ENCODE measurements at regions not wholly inside any gene's neighbourhood (a gene's known extent, or its start where the extent isn't known, plus 50 kb on each side); places are given as distances from the start of the nearest gene placed in this dataset.
"Not testable (repeated sequence)": the region's sequence is repeated elsewhere in the genome, so short reads cannot be mapped to it uniquely, and the experiment has no call there.

DNA sequence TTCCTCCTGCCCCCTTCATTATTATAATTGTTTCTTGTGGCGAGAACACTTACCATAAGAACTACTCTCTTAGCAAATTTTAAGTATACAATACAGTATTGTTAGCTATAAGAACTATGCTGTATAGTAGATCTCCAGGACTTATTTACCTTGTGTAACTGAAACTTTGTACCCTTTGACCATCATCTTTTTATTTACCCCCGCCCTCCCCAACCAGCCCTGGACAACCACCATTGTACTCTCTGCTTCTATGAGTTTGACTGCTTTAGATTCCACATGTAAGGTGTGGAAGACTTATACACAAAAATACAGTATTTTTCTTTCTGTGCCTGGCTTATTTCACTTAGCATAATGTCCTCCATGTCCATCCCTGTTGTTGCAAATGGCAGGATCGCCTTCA lies 161.1 kb downstream of the PHF8 start:
- DNase-seq (ENCODE audit: low read depth in 2 of 2) = no peak

DNA sequence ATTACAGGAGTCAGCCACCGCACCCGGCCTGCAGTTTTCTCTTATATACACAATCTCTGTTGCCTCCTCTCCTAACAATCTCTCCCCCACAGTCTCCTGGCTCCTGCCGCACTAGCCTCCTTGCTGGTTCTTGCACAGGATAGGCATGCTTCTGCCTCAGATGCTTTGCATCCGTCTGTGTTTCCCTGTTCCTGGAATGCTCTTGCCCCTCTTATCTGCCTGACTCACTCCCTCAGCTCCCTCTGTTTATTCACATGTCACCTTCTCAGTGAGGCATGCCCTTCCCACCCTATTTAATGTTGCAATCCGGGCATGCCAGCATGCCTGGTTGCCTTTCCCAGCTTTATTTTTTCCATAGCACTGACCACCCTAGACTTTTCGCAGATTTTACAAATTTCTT lies 161.9 kb downstream of the PHF8 start:
- no peak for DNase-seq (ENCODE audit: low read depth in 2 of 2)

DNA sequence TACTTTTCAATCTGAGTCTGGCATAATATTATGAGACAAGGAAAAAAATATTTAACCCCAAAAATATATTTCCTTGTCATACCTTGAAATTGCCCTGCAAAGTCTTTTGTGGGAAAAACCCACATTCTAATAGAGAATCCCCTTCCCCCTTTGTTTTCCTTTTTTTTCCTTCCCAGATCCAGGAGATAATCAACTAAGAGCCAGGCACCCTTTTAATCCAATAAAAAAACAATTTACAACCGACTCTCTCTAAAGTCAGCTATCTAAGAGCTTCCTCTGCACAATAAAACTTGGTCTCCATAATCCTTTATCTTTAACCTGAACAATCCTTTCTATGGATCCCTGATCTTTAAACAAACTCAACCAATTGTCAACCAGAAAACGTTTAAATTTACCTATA lies 163.5 kb downstream of the PHF8 start:
- DNase-seq (ENCODE audit: low read depth in 2 of 2) = not testable (repeated sequence)

DNA sequence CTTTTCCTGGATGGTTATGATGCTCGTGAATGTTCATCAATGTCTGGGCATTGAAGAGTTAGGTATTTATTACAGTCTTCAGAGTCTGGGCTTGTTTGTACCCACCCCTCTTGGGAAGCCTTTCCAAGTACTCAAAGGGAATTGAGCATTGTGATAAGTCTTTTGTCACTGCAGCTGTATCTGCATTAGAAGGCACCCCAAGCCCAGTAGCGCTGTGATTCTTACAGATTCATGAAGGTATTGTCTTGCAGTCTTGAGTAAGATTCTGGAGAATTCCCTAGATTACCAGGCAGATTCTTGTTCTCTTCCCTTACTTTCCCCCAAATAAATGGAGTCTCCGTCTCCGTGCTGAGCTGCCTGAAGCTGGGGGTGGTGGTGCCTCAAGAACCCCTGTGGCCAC lies 173.4 kb upstream of the HUWE1 start:
- DNase-seq (ENCODE audit: low read depth in 2 of 2) = no peak

DNA sequence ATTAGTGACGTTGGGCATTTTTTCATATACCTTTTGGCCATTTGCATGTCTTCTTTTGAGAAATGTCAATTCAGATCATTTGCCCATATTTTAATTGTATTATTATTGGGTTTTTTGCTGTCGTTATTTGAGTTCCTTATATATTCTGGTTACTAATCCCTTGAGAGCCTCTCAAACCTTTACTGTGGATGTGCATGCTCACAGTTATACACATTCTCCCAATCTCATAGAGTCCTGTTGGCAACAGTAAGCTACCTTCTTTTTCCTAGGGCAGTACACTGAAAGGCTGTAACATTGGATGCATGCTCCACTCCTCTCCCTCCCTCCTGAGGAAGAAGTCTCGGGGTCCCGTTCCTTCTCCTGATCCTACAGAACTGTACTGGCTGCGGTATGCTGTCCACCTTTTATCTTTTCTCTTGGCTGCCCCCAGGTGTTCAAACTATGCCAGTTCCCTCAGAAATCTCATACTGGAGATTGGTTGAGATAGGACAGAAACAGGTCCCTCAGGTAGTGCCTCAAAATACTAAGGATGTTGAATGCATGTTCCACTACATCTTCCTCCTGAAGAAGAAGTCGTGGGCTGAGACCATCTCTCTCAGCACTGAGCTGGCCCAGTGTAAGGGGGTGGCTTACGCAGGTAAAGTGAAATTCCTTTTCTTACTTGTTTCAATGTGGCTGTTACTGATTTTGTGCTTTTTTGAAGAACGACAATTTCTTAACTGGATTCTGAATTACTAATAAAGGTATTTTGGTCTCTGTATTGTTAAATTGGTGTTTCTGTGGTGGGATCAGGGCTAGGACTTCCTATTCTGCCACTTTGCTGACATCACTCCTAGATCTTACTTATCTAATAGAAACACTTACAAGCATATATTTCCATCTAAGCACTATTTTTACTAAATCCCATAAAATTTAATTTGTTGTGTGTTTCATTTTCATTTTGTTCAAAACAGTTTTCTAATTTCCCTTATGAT lies 145.4 kb upstream of the HUWE1 start:
- peak; percentile 6 to 20 for DNase-seq (ENCODE audit: low read depth in 2 of 2)

DNA sequence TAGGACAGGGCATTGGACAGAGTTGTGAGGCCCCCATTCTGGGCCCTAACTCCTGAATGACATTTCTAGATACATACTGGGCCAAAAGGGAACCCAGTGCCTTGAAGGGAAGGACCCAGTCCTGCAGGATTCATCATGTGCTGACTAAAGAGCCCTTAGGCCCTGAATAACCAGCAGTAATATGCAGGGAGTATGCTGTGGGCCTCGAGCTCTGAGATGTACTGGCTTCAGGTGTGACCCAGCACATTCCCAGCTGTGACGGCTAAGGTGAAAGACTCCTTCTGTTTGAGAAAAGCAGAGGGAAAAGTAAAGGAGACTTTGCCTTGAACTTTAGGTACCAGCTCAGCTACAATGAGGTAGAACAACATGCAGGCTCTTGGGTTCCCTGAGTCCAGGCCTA lies 138.2 kb upstream of the HUWE1 start:
- DNase-seq (ENCODE audit: low read depth in 2 of 2) = no peak

DNA sequence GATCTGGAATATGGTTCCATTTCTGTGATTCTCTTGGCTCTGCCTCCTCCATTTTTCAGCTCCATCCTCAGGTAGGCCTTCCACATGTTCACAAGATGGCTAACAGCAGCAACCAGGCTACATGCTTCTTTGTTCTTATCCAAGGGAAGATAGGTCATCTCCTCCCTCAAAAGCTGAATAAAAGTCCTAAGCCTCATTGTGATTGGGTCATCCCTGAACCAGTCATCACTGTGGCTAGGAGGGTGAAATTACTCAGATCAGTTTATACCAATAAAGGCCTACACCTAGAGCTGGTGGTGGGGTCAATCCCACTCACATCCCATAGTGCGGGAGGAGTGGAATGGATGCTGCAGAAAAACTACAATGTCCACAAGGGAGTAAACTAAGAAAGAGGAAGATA lies 131.6 kb upstream of the HUWE1 start:
- not testable (repeated sequence) for DNase-seq (ENCODE audit: low read depth in 2 of 2)

DNA sequence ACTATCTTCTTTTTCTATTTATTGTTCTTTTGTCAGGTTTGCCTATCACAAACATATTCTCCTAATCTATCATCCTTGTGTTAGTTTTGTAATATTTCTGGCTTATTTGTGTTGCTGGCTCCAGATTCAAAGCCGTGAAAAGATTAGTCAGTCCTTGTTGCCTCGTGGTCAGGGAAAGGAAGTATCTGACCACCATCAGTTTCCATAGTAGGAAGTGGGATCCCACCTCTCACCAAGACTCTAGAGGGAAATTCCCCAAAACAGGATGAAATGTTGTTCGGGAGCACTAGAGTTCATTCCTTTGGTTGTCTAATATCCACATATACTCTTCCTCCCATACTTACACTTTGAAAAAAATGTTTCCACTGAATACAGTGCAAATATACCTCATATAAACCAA lies 131.0 kb upstream of the HUWE1 start:
- no peak for DNase-seq (ENCODE audit: low read depth in 2 of 2)

DNA sequence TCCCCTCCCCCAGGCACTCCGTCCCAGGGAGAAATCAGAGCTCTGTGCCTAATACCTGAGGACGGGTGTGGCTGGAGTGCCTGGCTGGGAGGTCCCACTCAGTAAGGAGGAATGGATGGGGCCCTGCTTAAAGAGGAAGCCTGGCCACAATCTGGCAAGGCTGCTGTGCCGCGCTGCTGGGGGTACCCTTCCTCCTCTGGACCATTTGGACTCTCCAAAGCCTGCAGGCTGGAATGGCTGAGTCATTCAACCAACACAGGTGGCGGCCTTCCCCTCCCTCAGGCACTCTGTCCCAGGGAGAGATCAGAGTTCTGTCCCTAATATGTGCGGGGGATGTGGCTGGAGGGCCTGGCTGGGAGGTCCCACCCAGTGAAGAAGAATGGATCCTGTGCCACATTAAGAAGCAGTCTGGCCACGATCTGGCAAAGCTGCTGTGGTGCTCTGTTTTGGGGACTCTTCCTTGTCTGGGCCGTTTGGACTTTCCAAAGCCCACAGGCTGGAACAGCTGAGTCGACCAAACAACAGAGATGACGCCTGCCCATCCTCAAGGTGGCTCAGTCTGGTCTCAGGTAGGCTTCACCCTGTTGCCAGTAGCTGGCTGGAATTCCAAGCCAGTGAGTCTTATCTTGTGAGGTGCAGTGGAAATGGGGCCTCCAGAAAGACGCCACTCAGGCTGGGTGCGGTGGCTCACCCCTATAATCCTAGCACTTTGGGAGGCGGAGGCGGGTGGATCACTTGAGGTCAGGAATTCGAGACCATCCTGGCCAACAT lies 127.3 kb upstream of the HUWE1 start:
- DNase-seq (ENCODE audit: low read depth in 2 of 2) = no peak

DNA sequence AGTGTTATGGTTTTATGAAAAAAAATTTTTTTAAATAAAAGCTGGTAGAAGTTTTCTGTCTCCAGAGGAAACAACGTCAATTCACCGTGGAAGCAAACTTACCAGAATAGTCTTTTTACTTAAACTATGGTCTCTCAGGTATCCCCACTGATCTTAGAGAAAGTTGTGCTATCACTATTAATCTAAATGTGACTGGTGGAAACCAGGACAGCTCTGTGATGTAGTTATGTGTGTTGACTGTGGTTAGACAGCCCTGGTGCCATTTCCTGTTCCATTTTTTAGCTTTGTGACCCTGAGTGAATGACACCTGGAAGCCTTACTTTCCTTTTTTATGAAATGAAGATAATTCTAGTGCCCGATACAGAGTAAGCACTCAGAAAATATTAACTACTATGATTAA lies 111.8 kb upstream of the HUWE1 start:
- no peak for DNase-seq (ENCODE audit: low read depth in 2 of 2)

DNA sequence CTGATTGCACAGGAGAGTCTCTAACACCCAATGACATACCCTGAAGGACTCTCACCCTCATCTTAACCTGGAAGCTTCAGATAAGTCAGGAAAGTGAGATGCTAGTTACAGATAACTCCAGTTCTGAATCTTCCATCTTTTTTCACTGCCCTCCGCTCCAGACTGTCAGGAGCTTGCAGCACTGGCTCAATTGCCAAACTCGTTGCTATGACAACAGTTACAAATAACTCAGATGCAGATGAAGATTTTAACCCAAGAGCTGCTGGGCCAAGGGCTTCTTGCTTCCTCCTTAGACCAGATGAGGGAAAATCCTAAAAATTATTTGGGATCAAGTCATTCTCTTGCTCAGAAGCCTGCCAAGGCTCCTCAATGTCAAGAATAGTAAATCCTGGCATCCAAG lies 109.1 kb upstream of the HUWE1 start:
- no peak for DNase-seq (ENCODE audit: low read depth in 2 of 2)

DNA sequence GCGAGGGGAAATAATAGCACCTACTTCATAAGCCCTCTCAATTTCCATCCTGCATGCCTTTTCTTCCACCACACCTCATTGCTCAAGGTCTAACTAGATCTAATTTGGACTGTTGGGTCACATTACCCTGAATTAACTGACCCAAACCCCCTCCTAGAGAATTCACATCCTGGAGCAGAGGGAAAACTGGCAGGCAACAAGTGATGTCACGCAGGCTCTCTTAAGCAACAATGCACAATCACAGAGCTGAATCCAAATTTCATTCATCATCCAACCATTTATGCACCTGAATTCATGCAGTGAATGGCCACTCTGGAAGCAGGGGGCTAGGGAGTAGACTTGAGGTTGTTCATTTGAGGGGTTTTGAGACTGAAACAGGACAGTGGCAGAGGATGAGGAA lies 107.7 kb upstream of the HUWE1 start:
- no peak for DNase-seq (ENCODE audit: low read depth in 2 of 2)

DNA sequence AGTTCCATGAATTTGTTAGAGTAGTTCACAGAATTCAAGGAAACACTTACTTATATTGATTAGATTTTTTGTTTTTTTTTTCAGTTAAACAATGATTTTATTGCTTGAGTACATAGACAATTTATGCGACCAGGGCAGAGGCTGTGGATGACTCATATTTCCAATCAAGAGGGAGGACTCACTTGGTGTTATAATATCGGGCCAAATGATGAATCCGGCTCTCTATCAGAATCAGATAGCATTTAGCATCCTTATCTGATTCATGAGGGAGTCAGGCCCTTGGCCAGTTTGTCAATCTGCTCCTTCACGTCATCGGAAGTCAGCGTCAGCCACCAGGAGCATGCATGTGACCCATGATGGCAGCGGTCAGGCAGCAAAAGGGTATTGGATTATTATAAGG lies 82.3 kb upstream of the HUWE1 start:
- no peak for DNase-seq (ENCODE audit: low read depth in 2 of 2)

DNA sequence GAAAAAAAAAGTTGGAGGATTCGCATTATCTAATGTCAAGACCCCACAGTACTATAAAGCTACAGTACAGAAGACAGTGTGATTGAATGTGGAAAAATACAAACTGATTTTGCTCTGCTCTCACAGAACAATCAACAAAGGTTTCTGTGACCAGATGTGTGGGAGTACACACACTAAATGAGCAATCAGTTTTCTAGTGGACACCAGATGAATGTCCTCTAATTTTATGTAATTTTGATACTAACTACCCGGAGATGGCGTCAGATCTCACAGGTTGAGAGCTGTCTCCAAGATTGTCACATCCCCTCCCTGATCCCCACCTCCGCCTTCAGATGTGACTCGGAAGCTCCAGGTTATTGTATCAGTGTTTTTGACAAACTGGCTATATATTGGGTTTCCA lies 81.9 kb upstream of the HUWE1 start:
- DNase-seq (ENCODE audit: low read depth in 2 of 2) = no peak

DNA sequence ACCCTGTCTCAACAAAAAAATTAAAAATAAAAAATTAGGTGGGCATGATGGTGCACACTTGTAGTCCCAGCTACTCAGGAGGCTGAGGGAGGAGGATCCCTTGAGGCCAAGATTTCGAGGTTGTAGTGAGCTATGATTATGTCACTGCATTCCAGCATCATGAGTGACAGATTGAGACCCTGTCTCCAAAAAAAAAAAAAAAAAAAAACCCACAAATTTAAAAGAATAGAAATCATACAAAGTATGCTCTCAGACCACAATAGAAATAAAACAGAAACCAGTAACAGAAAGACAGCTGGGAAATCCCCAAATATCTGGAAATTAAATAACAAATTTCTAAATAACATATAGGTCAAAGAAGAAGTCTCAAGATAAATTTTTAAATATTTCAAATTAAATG lies 81.0 kb upstream of the HUWE1 start:
- no peak for DNase-seq (ENCODE audit: low read depth in 2 of 2)

DNA sequence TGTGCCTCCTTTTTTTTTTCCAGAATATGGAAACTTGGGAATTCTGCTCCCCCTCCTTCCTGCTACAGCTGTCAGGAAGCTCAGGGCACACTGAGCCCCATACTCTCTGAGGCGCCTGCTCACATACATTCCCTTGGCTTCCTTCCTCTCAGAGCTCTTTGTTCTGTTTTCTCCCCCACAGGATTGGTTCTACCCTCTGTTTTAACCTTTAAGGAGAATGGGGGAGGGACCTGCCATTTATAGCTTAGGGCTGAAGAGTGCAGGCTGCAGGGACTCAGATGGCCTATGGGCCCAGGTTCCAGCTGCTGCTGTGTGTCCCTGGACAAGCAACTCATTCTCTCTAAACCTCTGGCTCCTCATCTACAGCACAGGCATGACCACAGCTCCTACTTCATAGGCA lies 70.7 kb upstream of the HUWE1 start:
- not testable (repeated sequence) for DNase-seq (ENCODE audit: low read depth in 2 of 2)

DNA sequence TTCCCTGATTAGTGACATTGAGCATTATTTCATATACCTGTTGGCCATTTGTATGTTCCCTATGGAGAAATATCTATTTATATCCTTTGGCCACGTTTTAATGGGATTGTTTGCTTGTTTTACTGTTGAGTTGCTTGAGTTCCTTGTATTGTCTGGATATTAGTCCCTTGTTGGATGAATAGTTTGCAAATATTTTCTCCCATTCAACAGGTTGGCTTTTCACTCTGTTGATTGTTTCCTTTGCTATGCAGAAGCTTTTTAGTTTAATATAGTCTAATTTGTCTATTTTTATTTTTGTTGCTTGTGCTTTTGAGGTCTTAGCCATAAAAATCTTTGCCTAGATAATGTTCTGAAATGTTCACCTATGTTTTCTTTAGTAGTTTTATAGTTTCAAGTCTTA lies 60.2 kb upstream of the HUWE1 start:
- DNase-seq (ENCODE audit: low read depth in 2 of 2) = no peak

DNA sequence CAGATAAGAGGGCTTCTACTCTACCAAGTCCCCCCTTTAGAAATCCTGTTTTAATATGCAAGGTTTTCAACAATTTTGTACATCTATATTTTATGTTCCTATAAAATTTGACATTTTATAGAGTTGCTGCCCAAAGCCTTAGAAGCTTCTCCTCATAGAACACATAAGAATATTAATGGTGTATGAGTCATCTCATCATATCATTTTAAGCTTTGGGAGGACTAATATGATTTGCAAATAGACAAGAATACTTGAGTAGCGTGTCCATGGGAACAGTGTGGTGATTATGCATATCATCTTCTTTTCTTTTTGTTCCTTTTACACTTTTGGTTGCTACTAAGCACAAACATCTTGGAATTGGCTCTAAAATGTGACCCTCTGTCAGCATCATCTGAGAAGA lies 56.7 kb upstream of the HUWE1 start:
- DNase-seq (ENCODE audit: low read depth in 2 of 2) = no peak

DNA sequence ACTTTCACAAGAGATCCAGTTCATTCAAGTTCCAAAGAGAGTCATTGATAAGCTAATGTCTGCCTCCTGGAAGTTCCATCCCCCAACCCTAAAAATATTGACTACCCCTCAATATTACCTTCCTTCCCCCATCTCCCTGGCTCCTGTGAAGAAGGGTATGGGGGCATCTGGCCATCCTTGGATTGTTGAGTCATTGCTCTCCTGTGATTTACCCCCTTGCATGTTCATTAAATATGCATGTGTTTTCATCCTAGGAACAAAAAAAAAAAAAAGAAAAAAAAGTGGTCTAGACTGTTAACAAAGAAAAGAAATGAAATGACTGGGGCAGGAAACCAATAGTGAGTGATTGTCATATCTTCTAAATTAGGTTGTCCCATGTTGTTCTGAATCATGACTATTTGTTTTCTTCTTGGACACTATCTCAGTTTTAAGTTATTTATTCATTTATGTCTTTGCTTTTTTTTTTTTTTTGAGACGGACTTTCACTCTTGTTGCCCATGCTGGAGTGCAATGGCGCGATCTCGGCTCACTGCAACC lies 51.9 kb upstream of the HUWE1 start:
- DNase-seq (ENCODE audit: low read depth in 2 of 2) = no peak
